ENCODE measurements at regions not wholly inside any gene's neighbourhood (a gene's known extent, or its start where the extent isn't known, plus 50 kb on each side); places are given as distances from the start of the nearest gene placed in this dataset.

GRCh38 chr14:40850191-40850590, 756.5 kb upstream of the LRFN5 start:
- Histone ChIP-seq H3K9ac (ENCODE audit: low read length) (no peak overlapping the region), H3K23ac (ENCODE audit: low read length) (no peak overlapping the region), H3K4me2 (ENCODE audit: low read length) (no peak overlapping the region), H3K14ac (ENCODE audit: low read length) (no peak overlapping the region), H4K91ac (ENCODE audit: low read depth, low read length) (no peak overlapping the region), H3K4ac (ENCODE audit: low read depth, low read length) (no peak overlapping the region), H3K4me1 (ENCODE audit: control insufficient read depth in 1 of 2, insufficient read depth in 2 of 2, low read length in 2 of 2) (no peaks in the 10 kb centered on the region), H3K79me1 (ENCODE audit: low read length) (no peaks in the 10 kb centered on the region), H3K4me3 (ENCODE audit: low read depth, low read length) (no peak overlapping the region), H2BK5ac (ENCODE audit: low read depth, low read length, poor library complexity) (no peak overlapping the region), H3K18ac (ENCODE audit: low read length) (no peak overlapping the region), H3K27me3 (ENCODE audit: insufficient read depth, low read length) (no peaks in the 10 kb centered on the region), H4K8ac (ENCODE audit: low read depth, low read length) (peak overlapping the region; percentile 38), H3K9me3 (ENCODE audit: insufficient read depth, low read depth, low read length) (peaks cover 1% of the 10 kb centered on the region), H3K36me3 (ENCODE audit: control insufficient read depth in 1 of 2, insufficient read depth in 2 of 2, low read length in 2 of 2) (no peaks in the 10 kb centered on the region), H2BK12ac (ENCODE audit: low read length) (no peak overlapping the region), H2BK120ac (ENCODE audit: insufficient read depth, low read length, poor library complexity) (no peak overlapping the region), H3K27ac (ENCODE audit: low read depth, low read length) (no peak overlapping the region), H4K12ac (ENCODE audit: low read depth, low read length) (peak overlapping the region; percentile 18), H2AFZ (ENCODE audit: insufficient read depth, low read length, poor library complexity) (no peak overlapping the region), H2AK5ac (ENCODE audit: low read length) (no peak overlapping the region), H3K79me2 (ENCODE audit: control insufficient read depth, insufficient read depth, low read length, poor library complexity) (no peaks in the 10 kb centered on the region)
- no peak for DNase-seq

- no peaks in the 10 kb centered on the region for H3K27me3 ChIP-seq (ENCODE audit: insufficient read depth, low read length)
- no peaks in the 10 kb centered on the region for H3K9me3 ChIP-seq (ENCODE audit: insufficient read depth, low read depth, low read length)
- no peak overlapping the region for H2BK5ac ChIP-seq (ENCODE audit: low read depth, low read length, poor library complexity)
- H3K4ac ChIP-seq (ENCODE audit: low read depth, low read length) = no peak overlapping the region
- H3K79me2 ChIP-seq (ENCODE audit: control insufficient read depth, insufficient read depth, low read length, poor library complexity) = no peaks in the 10 kb centered on the region
- H3K18ac ChIP-seq (ENCODE audit: low read length) = no peak overlapping the region
- DNase-seq = no peak
- no peak overlapping the region for H4K8ac ChIP-seq (ENCODE audit: low read depth, low read length)
- no peaks in the 10 kb centered on the region for H3K4me1 ChIP-seq (ENCODE audit: control insufficient read depth in 1 of 2, insufficient read depth in 2 of 2, low read length in 2 of 2)
- no peak overlapping the region for H2AFZ ChIP-seq (ENCODE audit: insufficient read depth, low read length, poor library complexity)
- H4K91ac ChIP-seq (ENCODE audit: low read depth, low read length) = no peak overlapping the region
- H3K79me1 ChIP-seq (ENCODE audit: low read length) = no peaks in the 10 kb centered on the region
- H3K36me3 ChIP-seq (ENCODE audit: control insufficient read depth in 1 of 2, insufficient read depth in 2 of 2, low read length in 2 of 2) = no peaks in the 10 kb centered on the region
- H3K4me3 ChIP-seq (ENCODE audit: low read depth, low read length) = no peak overlapping the region
- no peak overlapping the region for H3K9ac ChIP-seq (ENCODE audit: low read length)
- no peak overlapping the region for H3K4me2 ChIP-seq (ENCODE audit: low read length)
- H2BK12ac ChIP-seq (ENCODE audit: low read length) = no peak overlapping the region
- H3K23ac ChIP-seq (ENCODE audit: low read length) = no peak overlapping the region
- no peak overlapping the region for H3K14ac ChIP-seq (ENCODE audit: low read length)
- no peak overlapping the region for H2BK120ac ChIP-seq (ENCODE audit: insufficient read depth, low read length, poor library complexity)
- H2AK5ac ChIP-seq (ENCODE audit: low read length) = no peak overlapping the region
- no peak overlapping the region for H4K12ac ChIP-seq (ENCODE audit: low read depth, low read length)
- H3K27ac ChIP-seq (ENCODE audit: low read depth, low read length) = no peak overlapping the region
Observed at GRCh38 chr14:40847480-40847879, 759.2 kb upstream of the LRFN5 start.

GRCh38 chr14:40842816-40843215, 763.9 kb upstream of the LRFN5 start:
- no peak overlapping the region for H3K27ac ChIP-seq (ENCODE audit: low read depth, low read length)
- H4K12ac ChIP-seq (ENCODE audit: low read depth, low read length) = no peak overlapping the region
- H3K4me1 ChIP-seq (ENCODE audit: control insufficient read depth in 1 of 2, insufficient read depth in 2 of 2, low read length in 2 of 2) = no peaks in the 10 kb centered on the region
- H3K4me2 ChIP-seq (ENCODE audit: low read length) = no peak overlapping the region
- no peaks in the 10 kb centered on the region for H3K79me1 ChIP-seq (ENCODE audit: low read length)
- H3K18ac ChIP-seq (ENCODE audit: low read length) = no peak overlapping the region
- H2BK120ac ChIP-seq (ENCODE audit: insufficient read depth, low read length, poor library complexity) = no peak overlapping the region
- no peak overlapping the region for H2AFZ ChIP-seq (ENCODE audit: insufficient read depth, low read length, poor library complexity)
- H3K36me3 ChIP-seq (ENCODE audit: control insufficient read depth in 1 of 2, insufficient read depth in 2 of 2, low read length in 2 of 2) = no peaks in the 10 kb centered on the region
- no peak overlapping the region for H2AK5ac ChIP-seq (ENCODE audit: low read length)
- no peaks in the 10 kb centered on the region for H3K9me3 ChIP-seq (ENCODE audit: insufficient read depth, low read depth, low read length)
- H3K9ac ChIP-seq (ENCODE audit: low read length) = no peak overlapping the region
- no peak overlapping the region for H3K14ac ChIP-seq (ENCODE audit: low read length)
- H3K79me2 ChIP-seq (ENCODE audit: control insufficient read depth, insufficient read depth, low read length, poor library complexity) = no peaks in the 10 kb centered on the region
- H3K4ac ChIP-seq (ENCODE audit: low read depth, low read length) = no peak overlapping the region
- no peak for DNase-seq
- no peak overlapping the region for H3K4me3 ChIP-seq (ENCODE audit: low read depth, low read length)
- H4K8ac ChIP-seq (ENCODE audit: low read depth, low read length) = no peak overlapping the region
- no peak overlapping the region for H4K91ac ChIP-seq (ENCODE audit: low read depth, low read length)
- H3K27me3 ChIP-seq (ENCODE audit: insufficient read depth, low read length) = no peaks in the 10 kb centered on the region
- no peak overlapping the region for H3K23ac ChIP-seq (ENCODE audit: low read length)
- no peak overlapping the region for H2BK12ac ChIP-seq (ENCODE audit: low read length)
- H2BK5ac ChIP-seq (ENCODE audit: low read depth, low read length, poor library complexity) = no peak overlapping the region

GRCh38 chr14:40841886-40842285, 764.8 kb upstream of the LRFN5 start:
- Histone ChIP-seq H2BK120ac (ENCODE audit: insufficient read depth, low read length, poor library complexity) (no peak overlapping the region), H2AK5ac (ENCODE audit: low read length) (no peak overlapping the region), H3K9ac (ENCODE audit: low read length) (no peak overlapping the region), H4K91ac (ENCODE audit: low read depth, low read length) (no peak overlapping the region), H4K8ac (ENCODE audit: low read depth, low read length) (no peak overlapping the region), H3K36me3 (ENCODE audit: control insufficient read depth in 1 of 2, insufficient read depth in 2 of 2, low read length in 2 of 2) (no peaks in the 10 kb centered on the region), H3K4me1 (ENCODE audit: control insufficient read depth in 1 of 2, insufficient read depth in 2 of 2, low read length in 2 of 2) (no peaks in the 10 kb centered on the region), H3K18ac (ENCODE audit: low read length) (no peak overlapping the region), H3K79me1 (ENCODE audit: low read length) (no peaks in the 10 kb centered on the region), H3K4me2 (ENCODE audit: low read length) (no peak overlapping the region), H3K27ac (ENCODE audit: low read depth, low read length) (no peak overlapping the region), H3K23ac (ENCODE audit: low read length) (no peak overlapping the region), H3K79me2 (ENCODE audit: control insufficient read depth, insufficient read depth, low read length, poor library complexity) (no peaks in the 10 kb centered on the region), H3K14ac (ENCODE audit: low read length) (no peak overlapping the region), H3K4me3 (ENCODE audit: low read depth, low read length) (no peak overlapping the region), H3K9me3 (ENCODE audit: insufficient read depth, low read depth, low read length) (no peaks in the 10 kb centered on the region), H4K12ac (ENCODE audit: low read depth, low read length) (no peak overlapping the region), H3K27me3 (ENCODE audit: insufficient read depth, low read length) (no peaks in the 10 kb centered on the region), H2BK5ac (ENCODE audit: low read depth, low read length, poor library complexity) (no peak overlapping the region), H2BK12ac (ENCODE audit: low read length) (no peak overlapping the region), H2AFZ (ENCODE audit: insufficient read depth, low read length, poor library complexity) (no peak overlapping the region), H3K4ac (ENCODE audit: low read depth, low read length) (no peak overlapping the region)
- DNase-seq = no peak
- WGBS (ENCODE audit: extremely low coverage, insufficient coverage, insufficient read length) = no CpG with 5 or more reads among the region's 1 CpG

GRCh38 chr14:40838601-40839000, 768.1 kb upstream of the LRFN5 start:
- Histone ChIP-seq H4K91ac (ENCODE audit: low read depth, low read length) (no peak overlapping the region), H3K27me3 (ENCODE audit: insufficient read depth, low read length) (no peaks in the 10 kb centered on the region), H3K27ac (ENCODE audit: low read depth, low read length) (no peak overlapping the region), H3K18ac (ENCODE audit: low read length) (no peak overlapping the region), H3K36me3 (ENCODE audit: control insufficient read depth in 1 of 2, insufficient read depth in 2 of 2, low read length in 2 of 2) (no peaks in the 10 kb centered on the region), H3K4me1 (ENCODE audit: control insufficient read depth in 1 of 2, insufficient read depth in 2 of 2, low read length in 2 of 2) (no peaks in the 10 kb centered on the region), H2AFZ (ENCODE audit: insufficient read depth, low read length, poor library complexity) (no peak overlapping the region), H4K12ac (ENCODE audit: low read depth, low read length) (no peak overlapping the region), H4K8ac (ENCODE audit: low read depth, low read length) (no peak overlapping the region), H3K14ac (ENCODE audit: low read length) (no peak overlapping the region), H3K79me1 (ENCODE audit: low read length) (no peaks in the 10 kb centered on the region), H2BK5ac (ENCODE audit: low read depth, low read length, poor library complexity) (no peak overlapping the region), H3K4ac (ENCODE audit: low read depth, low read length) (no peak overlapping the region), H3K4me3 (ENCODE audit: low read depth, low read length) (no peak overlapping the region), H3K79me2 (ENCODE audit: control insufficient read depth, insufficient read depth, low read length, poor library complexity) (no peaks in the 10 kb centered on the region), H2BK12ac (ENCODE audit: low read length) (no peak overlapping the region), H2BK120ac (ENCODE audit: insufficient read depth, low read length, poor library complexity) (no peak overlapping the region), H3K9ac (ENCODE audit: low read length) (no peak overlapping the region), H3K4me2 (ENCODE audit: low read length) (no peak overlapping the region), H2AK5ac (ENCODE audit: low read length) (no peak overlapping the region), H3K9me3 (ENCODE audit: insufficient read depth, low read depth, low read length) (no peaks in the 10 kb centered on the region), H3K23ac (ENCODE audit: low read length) (no peak overlapping the region)
- no peak for DNase-seq
- WGBS (ENCODE audit: extremely low coverage, insufficient coverage, insufficient read length) = no CpG with 5 or more reads among the region's 2 CpGs

All from trophoblast cell (in vitro differentiated cells and primary cell).